ENCODE measurements at regions not wholly inside any gene's neighbourhood (a gene's known extent, or its start where the extent isn't known, plus 50 kb on each side); places are given as distances from the start of the nearest gene placed in this dataset.
"Not testable (repeated sequence)": the region's sequence is repeated elsewhere in the genome, so short reads cannot be mapped to it uniquely, and the experiment has no call there.

GRCh38 chr6:66264376-66264775, 557.4 kb upstream of the EYS start:
- H3K4me1 ChIP-seq = no peaks in the 10 kb centered on the region
- no peaks in the 10 kb centered on the region for H3K27me3 ChIP-seq
- DNase-seq = no peak
- no peaks in the 10 kb centered on the region for H3K36me3 ChIP-seq
- no peak overlapping the region for H3K27ac ChIP-seq
- H3K4me3 ChIP-seq = no peak overlapping the region
- TF ChIP-seq EP300 (IDR thresholded peaks at IDR 0.05; ENCODE audit: low read depth) (no peak), CTCF (IDR thresholded peaks at IDR 0.05) (no peak), POLR2A (IDR thresholded peaks at IDR 0.05) (no peak)
- in situ Hi-C loops (cut with MboI; ENCODE audit: low pct_ligation_motif_present in 1 of 4, low pct_unique_long_range_greater_than_20kb in 1 of 4, low sequenced_read_pairs in 3 of 4) (no loop called here), intact Hi-C loops (cut with DNase I; ENCODE audit: low total_unique reads) (no loop called here)
- no peaks in the 10 kb centered on the region for H3K9me3 ChIP-seq
- 68 to 89% methylated on average over 3 to 4 of the region's 4 CpGs for WGBS, 2 donors (ENCODE audit: low coverage in 1 of 2)

GRCh38 chr6:66258731-66259487, 551.9 kb upstream of the EYS start:
- 83 to 90% methylated on average over 5 to 6 of the region's 6 CpGs for WGBS, 2 donors (ENCODE audit: low coverage in 1 of 2)
- peaks cover 3 to 13% of the 10 kb centered on the region in 2 donors for H3K9me3 ChIP-seq
- DNase-seq; in situ Hi-C loops (cut with MboI; ENCODE audit: low pct_ligation_motif_present in 1 of 4, low pct_unique_long_range_greater_than_20kb in 1 of 4, low sequenced_read_pairs in 3 of 4); intact Hi-C loops (cut with DNase I; ENCODE audit: low total_unique reads); H3K4me3 ChIP-seq; H3K27me3 ChIP-seq; H3K4me1 ChIP-seq; H3K27ac ChIP-seq; H3K36me3 ChIP-seq: not testable (repeated sequence)

DNA sequence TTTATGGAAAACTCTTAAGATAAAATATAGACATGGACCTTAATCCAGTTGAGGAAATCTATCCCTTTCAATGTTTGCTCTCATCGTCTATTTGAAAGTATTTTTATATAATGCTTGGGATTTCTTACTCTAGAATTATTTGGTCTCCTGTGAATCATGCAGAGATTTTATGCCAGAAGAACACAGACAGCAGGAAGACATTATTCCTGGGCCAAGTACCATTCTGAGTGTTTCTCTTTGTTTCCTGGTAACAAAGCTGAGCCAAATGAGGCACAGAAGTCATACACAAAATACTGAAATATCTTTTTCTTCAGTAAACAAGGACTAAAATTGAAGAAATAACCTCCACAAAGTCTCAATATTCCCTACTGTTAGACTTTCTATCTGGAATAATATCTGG, 538.2 kb upstream of the EYS start:
- Histone ChIP-seq H3K9me3 (peaks cover 0 to 3% of the 10 kb centered on the region in 2 donors), H3K4me1 (no peaks in the 10 kb centered on the region), H3K27ac (no peak overlapping the region), H3K27me3 (no peaks in the 10 kb centered on the region), H3K36me3 (no peaks in the 10 kb centered on the region), H3K4me3 (no peak overlapping the region)
- TF ChIP-seq POLR2A (IDR thresholded peaks at IDR 0.05) (no peak), EP300 (IDR thresholded peaks at IDR 0.05; ENCODE audit: low read depth) (no peak), POLR2AphosphoS5 (IDR thresholded peaks at IDR 0.05) (no peak), CTCF (IDR thresholded peaks at IDR 0.05) (no peak)
- intact Hi-C loops (cut with DNase I; ENCODE audit: low total_unique reads) = no loop called here
- in situ Hi-C loops (cut with MboI; ENCODE audit: low pct_ligation_motif_present in 1 of 4, low pct_unique_long_range_greater_than_20kb in 1 of 4, low sequenced_read_pairs in 3 of 4) = no loop called here
- 66% methylated on average over 1 of the region's 1 CpG; no CpG with 5 or more reads in 1 of the 2 donors for WGBS, 2 donors (ENCODE audit: low coverage in 1 of 2)
- DNase-seq = no peak

DNA sequence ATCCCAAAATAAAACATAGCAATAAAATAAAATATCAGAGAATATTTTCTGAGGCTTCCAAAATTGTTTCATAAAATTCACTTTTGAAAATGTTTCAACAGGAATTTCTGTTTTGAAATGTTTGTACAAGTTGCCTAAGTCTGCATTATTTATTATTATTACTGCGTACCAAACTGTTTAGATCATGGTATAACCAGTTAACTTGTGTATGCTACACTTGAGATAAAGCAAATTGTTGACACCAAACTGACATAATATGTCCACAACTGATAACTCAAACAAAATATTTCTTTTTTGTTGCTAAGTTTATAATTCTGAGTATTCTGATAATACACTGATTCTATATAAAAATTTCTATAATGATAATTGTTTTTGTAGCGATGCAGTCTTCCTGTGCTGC, 531.8 kb upstream of the EYS start:
- no peak for DNase-seq
- H3K36me3 ChIP-seq = no peaks in the 10 kb centered on the region
- peaks cover 0 to 3% of the 10 kb centered on the region in 2 donors for H3K9me3 ChIP-seq
- H3K27me3 ChIP-seq = no peaks in the 10 kb centered on the region
- WGBS, 2 donors (ENCODE audit: low coverage in 1 of 2) = 59 to 71% methylated on average over 2 of the region's 2 CpGs
- no peak overlapping the region for H3K27ac ChIP-seq
- in situ Hi-C loops (cut with MboI; ENCODE audit: low pct_ligation_motif_present in 1 of 4, low pct_unique_long_range_greater_than_20kb in 1 of 4, low sequenced_read_pairs in 3 of 4) = no loop called here
- intact Hi-C loops (cut with DNase I; ENCODE audit: low total_unique reads) = no loop called here
- H3K4me1 ChIP-seq = no peaks in the 10 kb centered on the region
- no peak for TF ChIP-seq POLR2AphosphoS5 (IDR thresholded peaks at IDR 0.05)
- TF ChIP-seq POLR2A (IDR thresholded peaks at IDR 0.05) = no peak
- TF ChIP-seq EP300 (IDR thresholded peaks at IDR 0.05; ENCODE audit: low read depth) = no peak
- no peak for TF ChIP-seq CTCF (IDR thresholded peaks at IDR 0.05)
- no peak overlapping the region for H3K4me3 ChIP-seq

DNA sequence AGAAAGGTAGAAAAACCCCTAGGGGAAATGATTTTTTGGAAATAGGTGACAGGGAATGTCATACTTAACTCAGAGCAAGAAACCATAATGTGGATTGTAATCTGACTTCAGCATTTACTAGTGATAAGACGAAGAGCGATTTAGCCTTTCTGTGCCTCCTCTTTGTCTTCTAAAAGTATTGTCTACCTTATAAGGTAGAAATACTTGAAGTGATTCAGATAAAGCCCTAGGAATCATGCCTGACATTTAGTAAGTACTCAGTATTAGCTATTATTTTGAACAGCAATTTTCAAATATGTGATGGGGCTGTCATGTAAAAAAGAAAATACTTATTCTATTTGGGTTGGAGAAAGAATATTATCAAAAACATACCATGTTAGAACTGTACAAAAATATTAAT, 525.9 kb upstream of the EYS start:
- no peak overlapping the region for H3K4me3 ChIP-seq
- no peaks in the 10 kb centered on the region for H3K9me3 ChIP-seq
- in situ Hi-C loops (cut with MboI; ENCODE audit: low pct_ligation_motif_present in 1 of 4, low pct_unique_long_range_greater_than_20kb in 1 of 4, low sequenced_read_pairs in 3 of 4) (no loop called here), intact Hi-C loops (cut with DNase I; ENCODE audit: low total_unique reads) (no loop called here)
- WGBS, 2 donors (ENCODE audit: low coverage in 1 of 2) = 61 to 68% methylated on average over 2 of the region's 2 CpGs
- H3K4me1 ChIP-seq = no peaks in the 10 kb centered on the region
- no peak overlapping the region for H3K27ac ChIP-seq
- TF ChIP-seq POLR2AphosphoS5 (IDR thresholded peaks at IDR 0.05) = no peak
- TF ChIP-seq CTCF (IDR thresholded peaks at IDR 0.05) = no peak
- TF ChIP-seq POLR2A (IDR thresholded peaks at IDR 0.05) = no peak
- TF ChIP-seq EP300 (IDR thresholded peaks at IDR 0.05; ENCODE audit: low read depth) = no peak
- DNase-seq = no peak
- H3K27me3 ChIP-seq = no peaks in the 10 kb centered on the region
- no peaks in the 10 kb centered on the region for H3K36me3 ChIP-seq
